Activated CD4-positive, alpha-beta memory T cell treated with anti-CD3 and anti-CD28 coated beads, Interleukin-2, amount 10 ng/mL, durations not matched to agents 7 days and 5 days (primary cell): ENCODE measurements at regions not wholly inside any gene's neighbourhood (a gene's known extent, or its start where the extent isn't known, plus 50 kb on each side); places are given as distances from the start of the nearest gene placed in this dataset.

Experiments
- CTCF ChIA-PET: fragments of 350-600 bp; sonication (Branson Sonifier 250); formaldehyde crosslinking; loops from one replicate; lab custom pipeline; 2021; ENCODE audit warnings: antibody characterized with exemption, inconsistent platforms; lab: Charles Lee
- POLR2A ChIA-PET: fragments of 350-600 bp; sonication (Branson Sonifier 250); formaldehyde crosslinking; loops from one replicate; lab custom pipeline; 2021; ENCODE audit warnings: antibody characterized with exemption; lab: Charles Lee
- DNase-seq: peaks from one replicate; pipeline ENCODE4 v3.0.0-alpha.2; 2020
- H3K27ac Mint-ChIP-seq: one replicate; pipeline ENCODE4 v1.8.0; 2021; ENCODE audit warnings: mild to moderate bottlenecking, mixed read lengths
- H3K27me3 Mint-ChIP-seq: one replicate; pipeline ENCODE4 v1.8.0; 2021; ENCODE audit warnings: mixed read lengths
- H3K36me3 Mint-ChIP-seq: one replicate; pipeline ENCODE4 v1.8.0; 2021; ENCODE audit warnings: low read depth, mixed read lengths
- H3K4me1 Mint-ChIP-seq: one replicate; pipeline ENCODE4 v1.8.0; 2021; ENCODE audit warnings: mixed read lengths
- H3K4me3 Mint-ChIP-seq: one replicate; pipeline ENCODE4 v1.8.0; 2021; ENCODE audit warnings: mild to moderate bottlenecking, mixed read lengths
- H3K9me3 Mint-ChIP-seq: one replicate; pipeline ENCODE4 v1.8.0; 2021; ENCODE audit warnings: mixed read lengths

DNA sequence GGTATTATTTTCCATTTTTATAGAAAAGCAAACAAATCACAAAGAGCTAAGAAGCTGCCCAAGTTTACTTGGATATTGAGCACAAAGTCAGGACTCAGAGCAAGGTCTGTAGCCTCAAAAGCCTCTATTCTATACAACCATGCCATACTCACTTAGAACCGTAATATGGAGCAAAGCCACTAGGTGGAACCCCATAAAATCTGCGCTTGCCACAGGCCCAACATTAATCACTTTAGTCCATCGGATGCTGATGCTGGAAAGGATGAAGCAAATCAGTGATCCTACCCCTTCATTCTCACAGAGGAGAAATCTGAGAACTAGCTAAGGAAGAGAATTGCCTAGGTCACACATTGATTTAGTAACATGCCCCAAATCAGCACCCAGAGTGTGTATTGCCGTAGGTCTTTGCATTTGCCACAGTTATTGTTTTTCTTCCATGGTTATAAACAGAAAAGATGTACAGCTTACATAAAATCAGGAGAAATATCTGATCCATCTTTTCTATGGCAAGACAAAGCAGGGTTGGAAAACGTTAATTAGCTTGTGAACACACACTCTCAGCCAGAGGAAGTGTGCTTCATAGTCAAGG lies 56.7 kb upstream of the RAB38 start:
- POLR2A ChIA-PET = no interaction called here

GRCh38 chr11:88229303-88229702 lies 54.1 kb upstream of the RAB38 start:
- peaks cover 2% of the 10 kb centered on the region for H3K27me3 Mint-ChIP-seq
- H3K27ac Mint-ChIP-seq = no peak overlapping the region
- CTCF ChIA-PET = no interaction called here
- no peak overlapping the region for H3K4me3 Mint-ChIP-seq
- no peaks in the 10 kb centered on the region for H3K4me1 Mint-ChIP-seq
- POLR2A ChIA-PET = no interaction called here
- peaks cover 8% of the 10 kb centered on the region for H3K36me3 Mint-ChIP-seq
- peaks cover 31% of the 10 kb centered on the region for H3K9me3 Mint-ChIP-seq
- DNase-seq = no peak

More for the DNA sequence above, 56.7 kb upstream of the RAB38 start:
- Mint-ChIP-seq H3K27ac (no peak overlapping the region), H3K36me3 (peaks cover 6% of the 10 kb centered on the region), H3K4me3 (no peak overlapping the region), H3K27me3 (peaks cover 2% of the 10 kb centered on the region), H3K4me1 (no peaks in the 10 kb centered on the region), H3K9me3 (peaks cover 15% of the 10 kb centered on the region)
- CTCF ChIA-PET = interaction anchor here (1.0 to 4.9 kb wide), 8 partner anchors 18 to 321 kb away, joined by 3 to 48 read pairs (median 4); no protein-coding TSS in a partner anchor
- DNase-seq = peak; percentile 19
